SK-N-SH (cell line): ENCODE measurements at regions not wholly inside any gene's neighbourhood (a gene's known extent, or its start where the extent isn't known, plus 50 kb on each side); places are given as distances from the start of the nearest gene placed in this dataset.

ENCODE experiments used
- CTCF ChIA-PET: fragments of 300-600, 350-600 bp; formaldehyde crosslinking; extraction: SDS; loops from one replicate; lab custom pipeline; 2021; lab: Yijun Ruan, JAX
- POLR2A ChIA-PET: fragments of 350-600 bp; sonication (Branson Sonifier 250); formaldehyde crosslinking; extraction: SDS; loops from one replicate; lab custom pipeline; 2020; ENCODE audit warnings: antibody characterized with exemption, inconsistent platforms; lab: Yijun Ruan, JAX
- DNase-seq: peaks from one replicate; pipeline ENCODE4 v3.0.0; 2012
- H2AFZ ChIP-seq: fragments of 200-600 bp; sonication (generic); 2 replicates; pipeline ENCODE4 v1.8.1; 2016; ENCODE audit warnings: antibody characterized with exemption, mild to moderate bottlenecking, low read depth
- H3F3A ChIP-seq: fragments of 200-600 bp; sonication (generic); replicated peaks from 2 replicates; pipeline ENCODE3; 2016; ENCODE audit warnings: antibody characterized with exemption, mild to moderate bottlenecking; ENCODE audit not compliant: insufficient read depth
- H3K27ac ChIP-seq, 2 experiments: fragments of 200-500 bp in 1 of 2; fragments of 200-600 bp in 1 of 2; sonication (Bioruptor generic) in 1 of 2; sonication (generic), shearing (Covaris generic) in 1 of 2; 2 replicates each; pipeline versions ENCODE4 v1.5.1 to v1.6.1; 2014 to 2016; ENCODE audit warnings: low read depth in 2 of 2, inconsistent platforms in 1 of 2, low read length in 1 of 2, mild to moderate bottlenecking in 1 of 2, mixed read lengths in 1 of 2
- H3K27me3 ChIP-seq: fragments of 200-600 bp; sonication (generic), shearing (Covaris generic); 2 replicates; pipeline ENCODE4 v1.6.1; 2016; ENCODE audit warnings: mixed run types; ENCODE audit not compliant: insufficient read depth
- H3K36me3 ChIP-seq, 2 experiments: fragments of 200-500 bp in 1 of 2; fragments of 200-600 bp in 1 of 2; sonication (Bioruptor generic) in 1 of 2; sonication (generic) in 1 of 2; replicated peaks in 1 of 2; 2 replicates each; pipeline versions ENCODE3 to v1.5.1; 2014 to 2016; ENCODE audit warnings: low read length in 1 of 2, mild to moderate bottlenecking in 1 of 2; ENCODE audit not compliant: insufficient read depth in 2 of 2, control insufficient read depth in 1 of 2
- H3K4me1 ChIP-seq, 2 experiments: fragments of 200-500 bp in 1 of 2; fragments of 200-600 bp in 1 of 2; sonication (Bioruptor generic) in 1 of 2; sonication (generic), shearing (Covaris generic) in 1 of 2; 2 replicates each; pipeline versions ENCODE4 v1.5.1 to v1.6.1; 2014 to 2016; ENCODE audit warnings: low read depth in 1 of 2, low read length in 1 of 2, mixed run types in 1 of 2; ENCODE audit not compliant: insufficient read depth in 2 of 2, control insufficient read depth in 1 of 2
- H3K4me2 ChIP-seq: fragments of 200-600 bp; sonication (generic), shearing (Covaris generic); 2 replicates; pipeline ENCODE4 v1.6.1; 2017; ENCODE audit warnings: mixed run types
- H3K4me3 ChIP-seq, 2 experiments: fragments of 200-500 bp in 1 of 2; fragments of 200-600 bp in 1 of 2; sonication (Bioruptor generic) in 1 of 2; sonication (generic), shearing (Covaris generic) in 1 of 2; 2 replicates each; pipeline versions ENCODE4 v1.5.1 to v1.8.1; 2014 to 2016; ENCODE audit warnings: low read depth in 2 of 2, inconsistent platforms in 1 of 2, low read length in 1 of 2, mild to moderate bottlenecking in 1 of 2, mixed read lengths in 1 of 2, moderate library complexity in 1 of 2
- H3K79me2 ChIP-seq: fragments of 200-600 bp; sonication (generic); 2 replicates; pipeline ENCODE4 v1.8.1; 2017; ENCODE audit warnings: mild to moderate bottlenecking; ENCODE audit not compliant: insufficient read depth
- H3K9ac ChIP-seq: fragments of 200-600 bp; sonication (generic); 2 replicates; pipeline ENCODE4 v1.6.1; 2017; ENCODE audit warnings: mixed run types
- H3K9me2 ChIP-seq: fragments of 200-600 bp; sonication (generic); 2 replicates; pipeline ENCODE4 v1.6.1; 2017; ENCODE audit warnings: mixed run types
- H3K9me3 ChIP-seq: fragments of 200-600 bp; sonication (generic); 2 replicates; pipeline ENCODE4 v1.6.1; 2017; ENCODE audit warnings: mixed run types, mild to moderate bottlenecking, moderate library complexity
- H4K20me1 ChIP-seq: fragments of 200-600 bp; sonication (generic); 2 replicates; pipeline ENCODE4 v1.6.1; 2017; ENCODE audit warnings: mild to moderate bottlenecking, mixed run types; ENCODE audit not compliant: insufficient read depth
- ELF1 ChIP-seq: IDR thresholded peaks from 2 replicates; pipeline ENCODE4 v1.4.0; 2012
- EZH2phosphoT487 ChIP-seq: fragments of 200-600 bp; sonication (generic); IDR thresholded peaks from 2 replicates; pipeline ENCODE4 v1.6.1; 2017; ENCODE audit warnings: low read depth, mixed run types, mild to moderate bottlenecking, antibody characterized with exemption, moderate library complexity, borderline replicate concordance
- FOSL2 ChIP-seq: IDR thresholded peaks from 2 replicates; pipeline ENCODE4 v1.4.0; 2012; ENCODE audit warnings: low read depth, mild to moderate bottlenecking, moderate library complexity, borderline replicate concordance
- FOXJ3 ChIP-seq: sonication (generic); formaldehyde crosslinking; IDR thresholded peaks from 2 replicates; pipeline ENCODE4 v1.5.1; 2020; ENCODE audit warnings: mild to moderate bottlenecking, missing genetic modification reagents
- FOXM1 ChIP-seq: IDR thresholded peaks from 2 replicates; pipeline ENCODE4 v1.4.0; 2012; ENCODE audit warnings: low read depth, mild to moderate bottlenecking
- MEF2A ChIP-seq: IDR thresholded peaks from 2 replicates; pipeline ENCODE4 v1.4.0; 2012; ENCODE audit warnings: low read depth, borderline replicate concordance
- MXI1 ChIP-seq: IDR thresholded peaks from 2 replicates; pipeline ENCODE4 v1.6.1; 2012; ENCODE audit warnings: mild to moderate bottlenecking, low read depth, low read length, improper control_type of control experiment
- NFIC ChIP-seq: IDR thresholded peaks from 2 replicates; pipeline ENCODE4 v1.4.0; 2012; ENCODE audit warnings: borderline replicate concordance
- POLR2AphosphoS5 ChIP-seq: IDR thresholded peaks from 2 replicates; pipeline ENCODE4 v1.6.1; 2012; ENCODE audit warnings: low read depth, low read length
- RAD21 ChIP-seq: IDR thresholded peaks from 2 replicates; pipeline ENCODE4 v1.6.1; 2012; ENCODE audit warnings: mild to moderate bottlenecking, low read length
- RCOR1 ChIP-seq: fragments of 150-350 bp; IDR thresholded peaks from 2 replicates; pipeline ENCODE4 v1.6.1; 2017; ENCODE audit warnings: antibody characterized with exemption, low read length
- RFX5 ChIP-seq: IDR thresholded peaks from 2 replicates; pipeline ENCODE4 v1.6.1; 2012; ENCODE audit warnings: mild to moderate bottlenecking, improper control_type of control experiment, low read length
- SIN3A ChIP-seq: IDR thresholded peaks from 2 replicates; pipeline ENCODE4 v1.6.1; 2012; ENCODE audit warnings: low read depth, mild to moderate bottlenecking, low read length, moderate library complexity, borderline replicate concordance
- SMC3 ChIP-seq: IDR thresholded peaks from 2 replicates; pipeline ENCODE4 v1.6.1; 2012; ENCODE audit warnings: low read depth, low read length, improper control_type of control experiment
- TEAD4 ChIP-seq: IDR thresholded peaks from 2 replicates; pipeline ENCODE4 v1.4.0; 2012; ENCODE audit warnings: mild to moderate bottlenecking, borderline replicate concordance; ENCODE audit not compliant: insufficient read depth
- USF2 ChIP-seq: fragments of 150-350 bp; IDR thresholded peaks from 2 replicates; pipeline ENCODE4 v1.6.1; 2017; ENCODE audit warnings: antibody characterized with exemption, low read length, low read depth, borderline replicate concordance
- YY1 ChIP-seq: IDR thresholded peaks from 2 replicates; pipeline ENCODE4 v1.4.0; 2012; ENCODE audit warnings: low read depth, mild to moderate bottlenecking
- WGBS: methylation state at CpG from one replicate; pipeline ENCODE4 v1.1.6; 2017; ENCODE audit warnings: low lambda C conversion rate; 5-methylcytosine and 5-hydroxymethylcytosine counted together
- TF ChIP-seq, protein P1 (sequence below): IDR thresholded peaks from 2 replicates; pipeline ENCODE4 v1.4.0; 2012; ENCODE audit warnings: low read depth, borderline replicate concordance
- TF ChIP-seq, protein P2 (sequence below): IDR thresholded peaks from 2 replicates; pipeline ENCODE4; 2012

DNA sequence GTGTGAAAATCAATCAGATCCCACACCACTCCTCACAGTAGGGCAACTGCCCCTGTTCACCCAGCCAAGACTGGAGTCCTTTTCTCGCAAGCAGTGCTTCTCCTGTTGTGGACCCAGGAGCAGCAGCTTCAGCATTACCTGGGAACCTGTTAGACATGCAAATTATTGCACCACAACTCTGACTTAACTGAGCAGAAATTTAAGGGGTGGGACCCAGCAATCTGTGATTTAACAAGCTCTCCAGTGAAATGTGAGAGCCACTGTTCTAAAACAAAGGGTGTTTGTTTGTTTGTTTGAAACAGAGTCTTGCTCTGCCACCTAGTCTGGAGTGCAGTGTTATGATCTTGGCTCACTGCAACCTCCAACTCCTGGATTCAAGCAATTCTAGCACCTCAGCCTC lies 591.4 kb downstream of the SOX6 start:
- POLR2A ChIA-PET, result no interaction called here
- Histone ChIP-seq H3K9me2 (no peaks in the 10 kb centered on the region), H3K79me2 (no peaks in the 10 kb centered on the region), H3K4me2 (no peak overlapping the region), H3K4me3 (no peak overlapping the region), H2AFZ (no peak overlapping the region), H3K27ac (no peak overlapping the region), H3K36me3 (no peaks in the 10 kb centered on the region), H3K27me3 (no peaks in the 10 kb centered on the region), H3K4me1 (no peaks in the 10 kb centered on the region), H3K9ac (no peak overlapping the region), H3K9me3 (no peaks in the 10 kb centered on the region), H3F3A (no peaks in the 10 kb centered on the region), H4K20me1 (no peaks in the 10 kb centered on the region)
- CTCF ChIA-PET, result interaction anchor here (1.7 kb wide), 1 partner anchor 9 kb away, joined by 6 read pairs; no protein-coding TSS in a partner anchor
- no peak for DNase-seq
- no peak for TF ChIP-seq POLR2AphosphoS5
- TF ChIP-seq SMC3, result no peak
- no peak for TF ChIP-seq FOXM1
- no peak for TF ChIP-seq USF2
- no peak for TF ChIP-seq ELF1
- TF ChIP-seq, protein P1, sequence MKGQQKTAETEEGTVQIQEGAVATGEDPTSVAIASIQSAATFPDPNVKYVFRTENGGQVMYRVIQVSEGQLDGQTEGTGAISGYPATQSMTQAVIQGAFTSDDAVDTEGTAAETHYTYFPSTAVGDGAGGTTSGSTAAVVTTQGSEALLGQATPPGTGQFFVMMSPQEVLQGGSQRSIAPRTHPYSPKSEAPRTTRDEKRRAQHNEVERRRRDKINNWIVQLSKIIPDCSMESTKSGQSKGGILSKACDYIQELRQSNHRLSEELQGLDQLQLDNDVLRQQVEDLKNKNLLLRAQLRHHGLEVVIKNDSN, result no peak
- TF ChIP-seq EZH2phosphoT487, result no peak
- TF ChIP-seq FOSL2, result no peak
- TF ChIP-seq RFX5, result no peak
- no peak for TF ChIP-seq RAD21
- TF ChIP-seq MEF2A, result no peak
- no peak for TF ChIP-seq NFIC
- no peak for TF ChIP-seq SIN3A
- no peak for TF ChIP-seq YY1
- TF ChIP-seq FOXJ3, result no peak
- TF ChIP-seq TEAD4, result no peak
- no peak for TF ChIP-seq MXI1
- TF ChIP-seq, protein P2, sequence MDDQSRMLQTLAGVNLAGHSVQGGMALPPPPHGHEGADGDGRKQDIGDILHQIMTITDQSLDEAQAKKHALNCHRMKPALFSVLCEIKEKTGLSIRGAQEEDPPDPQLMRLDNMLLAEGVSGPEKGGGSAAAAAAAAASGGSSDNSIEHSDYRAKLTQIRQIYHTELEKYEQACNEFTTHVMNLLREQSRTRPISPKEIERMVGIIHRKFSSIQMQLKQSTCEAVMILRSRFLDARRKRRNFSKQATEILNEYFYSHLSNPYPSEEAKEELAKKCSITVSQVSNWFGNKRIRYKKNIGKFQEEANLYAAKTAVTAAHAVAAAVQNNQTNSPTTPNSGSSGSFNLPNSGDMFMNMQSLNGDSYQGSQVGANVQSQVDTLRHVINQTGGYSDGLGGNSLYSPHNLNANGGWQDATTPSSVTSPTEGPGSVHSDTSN, result no peak
- TF ChIP-seq RCOR1, result no peak
- WGBS, result 25% methylated on average over 1 of the region's 1 CpG
